Liver (tissue), 8 donors: ENCODE measurements at regions not wholly inside any gene's neighbourhood (a gene's known extent, or its start where the extent isn't known, plus 50 kb on each side); places are given as distances from the start of the nearest gene placed in this dataset.

Experiments used
- DNase-seq: peaks from one replicate; pipeline ENCODE4 v3.0.0-alpha.2; 2017; ENCODE audit warnings: low spot score
- H3K27ac ChIP-seq, 2 donors: one replicate each; pipeline ENCODE4 v1.7.0; 2013; ENCODE audit warnings: inconsistent platforms in 2 of 2, low read length in 2 of 2, control low read depth in 1 of 2, low read depth in 1 of 2, mild to moderate bottlenecking in 1 of 2
- H3K27me3 ChIP-seq, 4 donors: one replicate each; pipeline versions ENCODE4 v1.6.1 to v1.7.0; 2013; ENCODE audit warnings: low read length in 3 of 4, inconsistent platforms in 1 of 4, mild to moderate bottlenecking in 1 of 4, moderate library complexity in 1 of 4; ENCODE audit not compliant: control insufficient read depth in 4 of 4, insufficient read depth in 4 of 4
- H3K36me3 ChIP-seq, 4 donors: one replicate each; pipeline versions ENCODE4 v1.6.1 to v1.7.0; 2013; ENCODE audit warnings: low read length in 3 of 4, mild to moderate bottlenecking in 3 of 4, low read depth in 1 of 4, moderate library complexity in 1 of 4; ENCODE audit not compliant: control insufficient read depth in 4 of 4, insufficient read depth in 3 of 4
- H3K4me1 ChIP-seq, 4 donors: one replicate each; pipeline versions ENCODE4 v1.6.1 to v1.7.0; 2013; ENCODE audit warnings: low read length in 3 of 4, mild to moderate bottlenecking in 3 of 4, moderate library complexity in 1 of 4; ENCODE audit not compliant: control insufficient read depth in 4 of 4, insufficient read depth in 4 of 4
- H3K4me3 ChIP-seq, 3 donors: one replicate each; pipeline versions ENCODE4 v1.6.1 to v1.7.0; 2013; ENCODE audit warnings: low read length in 3 of 3, control low read depth in 1 of 3, low read depth in 1 of 3, mild to moderate bottlenecking in 1 of 3
- H3K9ac ChIP-seq, 2 donors: one replicate each; pipeline ENCODE4 v1.7.0; 2013; ENCODE audit warnings: low read length in 2 of 2, mild to moderate bottlenecking in 2 of 2, moderate library complexity in 2 of 2, control low read depth in 1 of 2, low read depth in 1 of 2
- H3K9me3 ChIP-seq, 4 donors: one replicate each; pipeline versions ENCODE4 v1.6.1 to v1.7.0; 2013; ENCODE audit warnings: low read length in 3 of 4; ENCODE audit not compliant: control insufficient read depth in 4 of 4
- ATF3 ChIP-seq: IDR thresholded peaks from 2 replicates; pipeline ENCODE4 v1.6.1; 2016; ENCODE audit warnings: antibody characterized with exemption
- CTCF ChIP-seq: fragments of 150-350 bp; IDR thresholded peaks from 2 replicates; pipeline ENCODE4 v1.5.1; 2017; ENCODE audit warnings: improper control_type of control experiment, low read depth, low read length; ENCODE audit not compliant: missing input control
- EGR1 ChIP-seq, 2 donors: IDR thresholded peaks; 2 replicates each; pipeline ENCODE4 v1.6.1; 2016 to 2018; ENCODE audit warnings: antibody characterized with exemption in 2 of 2, low read depth in 2 of 2
- FOXA1 ChIP-seq: IDR thresholded peaks from 2 replicates; pipeline ENCODE4 v1.6.1; 2016; ENCODE audit warnings: antibody characterized with exemption
- FOXA2 ChIP-seq: IDR thresholded peaks from 2 replicates; pipeline ENCODE4 v1.6.1; 2016; ENCODE audit warnings: antibody characterized with exemption
- GABPA ChIP-seq, 2 donors: IDR thresholded peaks in 1 of 2; conservative IDR thresholded peaks in 1 of 2; 2 replicates each; pipeline ENCODE4 v1.6.1; 2016; ENCODE audit warnings: antibody characterized with exemption in 2 of 2, mild to moderate bottlenecking in 1 of 2, moderate library complexity in 1 of 2
- HNF4A ChIP-seq, 2 donors: conservative IDR thresholded peaks; 2 replicates each; pipeline ENCODE4 v1.6.1; 2016; ENCODE audit warnings: antibody characterized with exemption in 2 of 2, mild to moderate bottlenecking in 2 of 2
- HNF4G ChIP-seq: IDR thresholded peaks from 2 replicates; pipeline ENCODE4 v1.6.1; 2016; ENCODE audit warnings: antibody characterized with exemption
- JUND ChIP-seq, 2 donors: IDR thresholded peaks; 2 replicates each; pipeline ENCODE4 v1.6.1; 2016; ENCODE audit warnings: antibody characterized with exemption in 2 of 2
- MAX ChIP-seq: IDR thresholded peaks from 2 replicates; pipeline ENCODE4 v1.6.1; 2016; ENCODE audit warnings: antibody characterized with exemption
- NR2F2 ChIP-seq: IDR thresholded peaks from 2 replicates; pipeline ENCODE4 v1.6.1; 2016; ENCODE audit warnings: antibody characterized with exemption
- RAD21 ChIP-seq, 2 donors: IDR thresholded peaks; 2 replicates each; pipeline ENCODE4 v1.6.1; 2016; ENCODE audit warnings: antibody characterized with exemption in 2 of 2, mild to moderate bottlenecking in 2 of 2
- RXRA ChIP-seq, 2 donors: IDR thresholded peaks; 2 replicates each; pipeline ENCODE4 v1.6.1; 2017 to 2018; ENCODE audit warnings: antibody characterized with exemption in 2 of 2, mild to moderate bottlenecking in 1 of 2
- SP1 ChIP-seq: IDR thresholded peaks from 2 replicates; pipeline ENCODE4 v1.6.1; 2018; ENCODE audit warnings: antibody characterized with exemption, mild to moderate bottlenecking
- TAF1 ChIP-seq: conservative IDR thresholded peaks from 2 replicates; pipeline ENCODE4 v1.6.1; 2016; ENCODE audit warnings: antibody characterized with exemption, mild to moderate bottlenecking
- YY1 ChIP-seq: IDR thresholded peaks from 2 replicates; pipeline ENCODE4 v1.6.1; 2016; ENCODE audit warnings: antibody characterized with exemption, mild to moderate bottlenecking
- WGBS: extraction: QIAGEN DNeasy Blood & Tissue Kit; methylation state at CpG from one replicate; pipeline ENCODE4 v1.1.7; 2013; 5-methylcytosine and 5-hydroxymethylcytosine counted together
- TF ChIP-seq, protein P1 (sequence below): IDR thresholded peaks from 2 replicates; pipeline ENCODE4 v1.6.1; 2016; ENCODE audit warnings: antibody characterized with exemption, mild to moderate bottlenecking
- TF ChIP-seq, protein P2 (sequence below): IDR thresholded peaks from 2 replicates; pipeline ENCODE4 v1.6.1; 2016; ENCODE audit warnings: antibody characterized with exemption
- donor health status: healthy.
- donor health status: healthy.
- donor health status: healthy.
- donor health status: healthy.
- donor health status: healthy.

DNA sequence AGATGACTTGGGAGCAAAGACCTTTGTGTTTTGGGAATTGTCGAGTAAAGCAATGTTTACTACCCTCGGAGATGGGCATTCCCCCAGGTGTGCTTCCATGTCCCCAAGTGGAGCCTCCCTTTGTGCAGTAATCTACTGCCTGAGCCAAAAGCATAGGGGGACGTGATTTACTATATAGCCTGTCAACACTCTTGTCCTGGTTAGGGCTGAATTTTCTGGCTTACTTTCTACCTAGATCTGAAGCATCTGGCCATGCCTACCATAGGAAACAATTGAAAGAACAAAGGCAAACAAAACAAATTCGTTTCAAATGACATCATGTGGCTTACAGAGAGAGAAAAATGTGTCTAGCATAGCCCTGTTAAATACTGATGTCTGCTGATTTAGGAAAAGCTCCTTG lies 350.6 kb downstream of the SAMD5 start:
- no peak for DNase-seq
- Histone ChIP-seq H3K9ac (no peak overlapping the region), H3K9me3 (no peaks in the 10 kb centered on the region), H3K27me3 (no peaks in the 10 kb centered on the region), H3K4me3 (no peak overlapping the region), H3K27ac (no peak overlapping the region), H3K36me3 (no peaks in the 10 kb centered on the region), H3K4me1 (no peaks in the 10 kb centered on the region)
- WGBS = 66% methylated on average over 4 of the region's 4 CpGs
- TF ChIP-seq HNF4G = no peak
- no peak for TF ChIP-seq GABPA (IDR thresholded peaks at IDR 0.05 in 1 of 2, conservative IDR thresholded peaks at IDR 0.05 in 1 of 2)

GRCh38 chr6:147861696-147862095 lies 353.2 kb downstream of the SAMD5 start:
- Histone ChIP-seq H3K9ac (no peak overlapping the region), H3K27ac (no peak overlapping the region), H3K27me3 (no peaks in the 10 kb centered on the region), H3K36me3 (no peaks in the 10 kb centered on the region), H3K4me1 (no peaks in the 10 kb centered on the region), H3K4me3 (no peak overlapping the region), H3K9me3 (no peaks in the 10 kb centered on the region)
- 87% methylated on average over 2 of the region's 2 CpGs for WGBS
- no peak for DNase-seq
- TF ChIP-seq YY1 (no peak), HNF4A (conservative IDR thresholded peaks at IDR 0.05) (no peak), GABPA (IDR thresholded peaks at IDR 0.05 in 1 of 2, conservative IDR thresholded peaks at IDR 0.05 in 1 of 2) (no peak), NR2F2 (no peak), MAX (no peak), FOXA2 (no peak), ATF3 (no peak), JUND (IDR thresholded peaks at IDR 0.05) (no peak), FOXA1 (no peak), TAF1 (no peak), RAD21 (IDR thresholded peaks at IDR 0.05) (no peak), HNF4G (no peak), EGR1 (IDR thresholded peaks at IDR 0.05; ENCODE audit: low read depth in 2 of 2) (no peak), CTCF (no peak), SP1 (no peak), RXRA (IDR thresholded peaks at IDR 0.05) (no peak)
- TF ChIP-seq, protein P1, sequence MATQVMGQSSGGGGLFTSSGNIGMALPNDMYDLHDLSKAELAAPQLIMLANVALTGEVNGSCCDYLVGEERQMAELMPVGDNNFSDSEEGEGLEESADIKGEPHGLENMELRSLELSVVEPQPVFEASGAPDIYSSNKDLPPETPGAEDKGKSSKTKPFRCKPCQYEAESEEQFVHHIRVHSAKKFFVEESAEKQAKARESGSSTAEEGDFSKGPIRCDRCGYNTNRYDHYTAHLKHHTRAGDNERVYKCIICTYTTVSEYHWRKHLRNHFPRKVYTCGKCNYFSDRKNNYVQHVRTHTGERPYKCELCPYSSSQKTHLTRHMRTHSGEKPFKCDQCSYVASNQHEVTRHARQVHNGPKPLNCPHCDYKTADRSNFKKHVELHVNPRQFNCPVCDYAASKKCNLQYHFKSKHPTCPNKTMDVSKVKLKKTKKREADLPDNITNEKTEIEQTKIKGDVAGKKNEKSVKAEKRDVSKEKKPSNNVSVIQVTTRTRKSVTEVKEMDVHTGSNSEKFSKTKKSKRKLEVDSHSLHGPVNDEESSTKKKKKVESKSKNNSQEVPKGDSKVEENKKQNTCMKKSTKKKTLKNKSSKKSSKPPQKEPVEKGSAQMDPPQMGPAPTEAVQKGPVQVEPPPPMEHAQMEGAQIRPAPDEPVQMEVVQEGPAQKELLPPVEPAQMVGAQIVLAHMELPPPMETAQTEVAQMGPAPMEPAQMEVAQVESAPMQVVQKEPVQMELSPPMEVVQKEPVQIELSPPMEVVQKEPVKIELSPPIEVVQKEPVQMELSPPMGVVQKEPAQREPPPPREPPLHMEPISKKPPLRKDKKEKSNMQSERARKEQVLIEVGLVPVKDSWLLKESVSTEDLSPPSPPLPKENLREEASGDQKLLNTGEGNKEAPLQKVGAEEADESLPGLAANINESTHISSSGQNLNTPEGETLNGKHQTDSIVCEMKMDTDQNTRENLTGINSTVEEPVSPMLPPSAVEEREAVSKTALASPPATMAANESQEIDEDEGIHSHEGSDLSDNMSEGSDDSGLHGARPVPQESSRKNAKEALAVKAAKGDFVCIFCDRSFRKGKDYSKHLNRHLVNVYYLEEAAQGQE = no peak
- TF ChIP-seq, protein P2, sequence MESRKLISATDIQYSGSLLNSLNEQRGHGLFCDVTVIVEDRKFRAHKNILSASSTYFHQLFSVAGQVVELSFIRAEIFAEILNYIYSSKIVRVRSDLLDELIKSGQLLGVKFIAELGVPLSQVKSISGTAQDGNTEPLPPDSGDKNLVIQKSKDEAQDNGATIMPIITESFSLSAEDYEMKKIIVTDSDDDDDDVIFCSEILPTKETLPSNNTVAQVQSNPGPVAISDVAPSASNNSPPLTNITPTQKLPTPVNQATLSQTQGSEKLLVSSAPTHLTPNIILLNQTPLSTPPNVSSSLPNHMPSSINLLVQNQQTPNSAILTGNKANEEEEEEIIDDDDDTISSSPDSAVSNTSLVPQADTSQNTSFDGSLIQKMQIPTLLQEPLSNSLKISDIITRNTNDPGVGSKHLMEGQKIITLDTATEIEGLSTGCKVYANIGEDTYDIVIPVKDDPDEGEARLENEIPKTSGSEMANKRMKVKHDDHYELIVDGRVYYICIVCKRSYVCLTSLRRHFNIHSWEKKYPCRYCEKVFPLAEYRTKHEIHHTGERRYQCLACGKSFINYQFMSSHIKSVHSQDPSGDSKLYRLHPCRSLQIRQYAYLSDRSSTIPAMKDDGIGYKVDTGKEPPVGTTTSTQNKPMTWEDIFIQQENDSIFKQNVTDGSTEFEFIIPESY = no peak
